ENCODE measurements at regions not wholly inside any gene's neighbourhood (a gene's known extent, or its start where the extent isn't known, plus 50 kb on each side); places are given as distances from the start of the nearest gene placed in this dataset.

- Histone ChIP-seq H3F3A (replicated peaks; ENCODE audit: low read depth) (no peaks in the 10 kb centered on the region), H3K27ac (ENCODE audit: low read depth) (no peak overlapping the region), H3K79me2 (replicated peaks; ENCODE audit: insufficient read depth) (no peaks in the 10 kb centered on the region), H3K4me2 (no peak overlapping the region), H2AFZ (no peak overlapping the region), H3K4me3 (no peak overlapping the region), H3K36me3 (ENCODE audit: insufficient read depth) (no peaks in the 10 kb centered on the region), H3K4me1 (ENCODE audit: insufficient read depth) (no peaks in the 10 kb centered on the region), H4K20me1 (replicated peaks; ENCODE audit: insufficient read depth) (no peaks in the 10 kb centered on the region), H3K27me3 (ENCODE audit: insufficient read depth) (no peaks in the 10 kb centered on the region), H3K9me2 (ENCODE audit: insufficient read depth) (no peaks in the 10 kb centered on the region)
- ATAC-seq (no peak), DNase-seq (ENCODE audit: low spot score) (no peak)
- Mint-ChIP-seq H3K4me1 (no peaks in the 10 kb centered on the region), H3K27me3 (ENCODE audit: insufficient read depth, low read depth, poor library complexity) (no peaks in the 10 kb centered on the region), H3K4me3 (no peak overlapping the region), H3K36me3 (ENCODE audit: low read depth) (no peaks in the 10 kb centered on the region), H3K27ac (no peak overlapping the region), H3K9me3 (no peaks in the 10 kb centered on the region)
- no peak for TF ChIP-seq JUNB (IDR thresholded peaks at IDR 0.05; ENCODE audit: unreplicated experiment)
- TF ChIP-seq ZNF462 (CRISPR knock-in tag; IDR thresholded peaks at IDR 0.05) = no peak
- TF ChIP-seq CREB1 (CRISPR knock-in tag; IDR thresholded peaks at IDR 0.05; ENCODE audit: low read depth) = no peak
- no peak for TF ChIP-seq EZH2phosphoT487 (IDR thresholded peaks at IDR 0.05; ENCODE audit: unreplicated experiment)
- no peak for TF ChIP-seq POLR2AphosphoS5 (IDR thresholded peaks at IDR 0.05; ENCODE audit: low read depth)
- TF ChIP-seq NANOG (IDR thresholded peaks at IDR 0.05; ENCODE audit: borderline replicate concordance) = no peak
- TF ChIP-seq EZH2 (IDR thresholded peaks at IDR 0.05; ENCODE audit: low read depth, unreplicated experiment) = no peak
- no peak for TF ChIP-seq ZNF331 (CRISPR knock-in tag; IDR thresholded peaks at IDR 0.05; ENCODE audit: low read depth)
- TF ChIP-seq, protein P1, sequence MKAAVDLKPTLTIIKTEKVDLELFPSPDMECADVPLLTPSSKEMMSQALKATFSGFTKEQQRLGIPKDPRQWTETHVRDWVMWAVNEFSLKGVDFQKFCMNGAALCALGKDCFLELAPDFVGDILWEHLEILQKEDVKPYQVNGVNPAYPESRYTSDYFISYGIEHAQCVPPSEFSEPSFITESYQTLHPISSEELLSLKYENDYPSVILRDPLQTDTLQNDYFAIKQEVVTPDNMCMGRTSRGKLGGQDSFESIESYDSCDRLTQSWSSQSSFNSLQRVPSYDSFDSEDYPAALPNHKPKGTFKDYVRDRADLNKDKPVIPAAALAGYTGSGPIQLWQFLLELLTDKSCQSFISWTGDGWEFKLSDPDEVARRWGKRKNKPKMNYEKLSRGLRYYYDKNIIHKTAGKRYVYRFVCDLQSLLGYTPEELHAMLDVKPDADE (IDR thresholded peaks at IDR 0.05) = no peak
- TF ChIP-seq, protein P2, sequence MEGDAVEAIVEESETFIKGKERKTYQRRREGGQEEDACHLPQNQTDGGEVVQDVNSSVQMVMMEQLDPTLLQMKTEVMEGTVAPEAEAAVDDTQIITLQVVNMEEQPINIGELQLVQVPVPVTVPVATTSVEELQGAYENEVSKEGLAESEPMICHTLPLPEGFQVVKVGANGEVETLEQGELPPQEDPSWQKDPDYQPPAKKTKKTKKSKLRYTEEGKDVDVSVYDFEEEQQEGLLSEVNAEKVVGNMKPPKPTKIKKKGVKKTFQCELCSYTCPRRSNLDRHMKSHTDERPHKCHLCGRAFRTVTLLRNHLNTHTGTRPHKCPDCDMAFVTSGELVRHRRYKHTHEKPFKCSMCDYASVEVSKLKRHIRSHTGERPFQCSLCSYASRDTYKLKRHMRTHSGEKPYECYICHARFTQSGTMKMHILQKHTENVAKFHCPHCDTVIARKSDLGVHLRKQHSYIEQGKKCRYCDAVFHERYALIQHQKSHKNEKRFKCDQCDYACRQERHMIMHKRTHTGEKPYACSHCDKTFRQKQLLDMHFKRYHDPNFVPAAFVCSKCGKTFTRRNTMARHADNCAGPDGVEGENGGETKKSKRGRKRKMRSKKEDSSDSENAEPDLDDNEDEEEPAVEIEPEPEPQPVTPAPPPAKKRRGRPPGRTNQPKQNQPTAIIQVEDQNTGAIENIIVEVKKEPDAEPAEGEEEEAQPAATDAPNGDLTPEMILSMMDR (conservative IDR thresholded peaks at IDR 0.05; ENCODE audit: low read depth in 2 of 2) = no peak
- TF ChIP-seq STAT1 (IDR thresholded peaks at IDR 0.05; ENCODE audit: unreplicated experiment) = no peak
- TF ChIP-seq, protein P3, sequence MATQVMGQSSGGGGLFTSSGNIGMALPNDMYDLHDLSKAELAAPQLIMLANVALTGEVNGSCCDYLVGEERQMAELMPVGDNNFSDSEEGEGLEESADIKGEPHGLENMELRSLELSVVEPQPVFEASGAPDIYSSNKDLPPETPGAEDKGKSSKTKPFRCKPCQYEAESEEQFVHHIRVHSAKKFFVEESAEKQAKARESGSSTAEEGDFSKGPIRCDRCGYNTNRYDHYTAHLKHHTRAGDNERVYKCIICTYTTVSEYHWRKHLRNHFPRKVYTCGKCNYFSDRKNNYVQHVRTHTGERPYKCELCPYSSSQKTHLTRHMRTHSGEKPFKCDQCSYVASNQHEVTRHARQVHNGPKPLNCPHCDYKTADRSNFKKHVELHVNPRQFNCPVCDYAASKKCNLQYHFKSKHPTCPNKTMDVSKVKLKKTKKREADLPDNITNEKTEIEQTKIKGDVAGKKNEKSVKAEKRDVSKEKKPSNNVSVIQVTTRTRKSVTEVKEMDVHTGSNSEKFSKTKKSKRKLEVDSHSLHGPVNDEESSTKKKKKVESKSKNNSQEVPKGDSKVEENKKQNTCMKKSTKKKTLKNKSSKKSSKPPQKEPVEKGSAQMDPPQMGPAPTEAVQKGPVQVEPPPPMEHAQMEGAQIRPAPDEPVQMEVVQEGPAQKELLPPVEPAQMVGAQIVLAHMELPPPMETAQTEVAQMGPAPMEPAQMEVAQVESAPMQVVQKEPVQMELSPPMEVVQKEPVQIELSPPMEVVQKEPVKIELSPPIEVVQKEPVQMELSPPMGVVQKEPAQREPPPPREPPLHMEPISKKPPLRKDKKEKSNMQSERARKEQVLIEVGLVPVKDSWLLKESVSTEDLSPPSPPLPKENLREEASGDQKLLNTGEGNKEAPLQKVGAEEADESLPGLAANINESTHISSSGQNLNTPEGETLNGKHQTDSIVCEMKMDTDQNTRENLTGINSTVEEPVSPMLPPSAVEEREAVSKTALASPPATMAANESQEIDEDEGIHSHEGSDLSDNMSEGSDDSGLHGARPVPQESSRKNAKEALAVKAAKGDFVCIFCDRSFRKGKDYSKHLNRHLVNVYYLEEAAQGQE (IDR thresholded peaks at IDR 0.05; ENCODE audit: unreplicated experiment) = no peak
- no peak for TF ChIP-seq ZNF114 (CRISPR knock-in tag; IDR thresholded peaks at IDR 0.05)
Observed at GRCh38 chr13:85541476-85541875, 257.7 kb downstream of the SLITRK6 start.
